ENCODE measurements at regions not wholly inside any gene's neighbourhood (a gene's known extent, or its start where the extent isn't known, plus 50 kb on each side); places are given as distances from the start of the nearest gene placed in this dataset.
"Not testable (repeated sequence)": the region's sequence is repeated elsewhere in the genome, so short reads cannot be mapped to it uniquely, and the experiment has no call there.

GRCh38 chr22:22296047-22296446 is 51.5 kb downstream of the VPREB1 start:
- DNase-seq: not testable (repeated sequence)

- DNase-seq: not testable (repeated sequence)
Observed at GRCh38 chr22:22297159-22297793, 52.7 kb downstream of the VPREB1 start.

GRCh38 chr22:22297794-22298653 is 53.4 kb downstream of the VPREB1 start:
- peak; percentile 77 for DNase-seq

GRCh38 chr22:22298654-22299009 is 54.0 kb downstream of the VPREB1 start:
- not testable (repeated sequence) for DNase-seq

GRCh38 chr22:22300511-22300910 is 55.9 kb downstream of the VPREB1 start:
- not testable (repeated sequence) for DNase-seq

- DNase-seq: not testable (repeated sequence)
Observed at GRCh38 chr22:22300946-22301345, 56.4 kb downstream of the VPREB1 start.

GRCh38 chr22:22316589-22316988 is 72.0 kb downstream of the VPREB1 start:
- no peak for DNase-seq

GRCh38 chr22:22318723-22319465 is 74.3 kb downstream of the VPREB1 start:
- no peak for DNase-seq

- DNase-seq: peak; percentile 59
Observed at GRCh38 chr22:22321743-22322611, 77.4 kb downstream of the VPREB1 start.

GRCh38 chr22:22322792-22323191 is 78.2 kb downstream of the VPREB1 start:
- DNase-seq: no peak

- no peak for DNase-seq
Observed at GRCh38 chr22:22327723-22328122, 83.1 kb downstream of the VPREB1 start.

GRCh38 chr22:22329792-22330191 is 85.2 kb downstream of the VPREB1 start:
- DNase-seq: no peak

GRCh38 chr22:22335640-22336039 is 91.1 kb downstream of the VPREB1 start:
- not testable (repeated sequence) for DNase-seq

- not testable (repeated sequence) for DNase-seq
Observed at GRCh38 chr22:22336333-22336732, 91.7 kb downstream of the VPREB1 start.

- DNase-seq: not testable (repeated sequence)
Observed at GRCh38 chr22:22338778-22339177, 94.2 kb downstream of the VPREB1 start.

GRCh38 chr22:22341736-22342135 is 97.2 kb downstream of the VPREB1 start:
- DNase-seq: no peak

GRCh38 chr22:22342697-22343580 is 98.4 kb downstream of the VPREB1 start:
- DNase-seq: no peak

GRCh38 chr22:22343581-22344296 is 99.2 kb downstream of the VPREB1 start:
- no peak for DNase-seq

- DNase-seq: no peak
Observed at GRCh38 chr22:22344430-22344829, 99.8 kb downstream of the VPREB1 start.

GRCh38 chr22:22345781-22346180 is 101.2 kb downstream of the VPREB1 start:
- no peak for DNase-seq

All from right hindlimb (tissue), 1 donor.